ENCODE measurements at regions not wholly inside any gene's neighbourhood (a gene's known extent, or its start where the extent isn't known, plus 50 kb on each side); places are given as distances from the start of the nearest gene placed in this dataset.

GRCh38 chr18:1394426-1394825 is 489.8 kb downstream of the ADCYAP1 start:
- TF ChIP-seq CTCF (IDR thresholded peaks at IDR 0.05; ENCODE audit: low read depth, low read length), result no peak
- TF ChIP-seq POLR2A (IDR thresholded peaks at IDR 0.05; ENCODE audit: extremely low read depth, insufficient read length), result no peak
